GM12891 (cell line): ENCODE measurements at regions not wholly inside any gene's neighbourhood (a gene's known extent, or its start where the extent isn't known, plus 50 kb on each side); places are given as distances from the start of the nearest gene placed in this dataset.

Source experiments
- POLR2A ChIP-seq: IDR thresholded peaks from 2 replicates; pipeline ENCODE4 v1.6.1; 2011; ENCODE audit warnings: low read depth, low read length, control low read depth
- POLR2AphosphoS5 ChIP-seq: IDR thresholded peaks from 2 replicates; pipeline ENCODE4 v1.6.1; 2011; ENCODE audit warnings: low read depth, low read length, control low read depth

DNA sequence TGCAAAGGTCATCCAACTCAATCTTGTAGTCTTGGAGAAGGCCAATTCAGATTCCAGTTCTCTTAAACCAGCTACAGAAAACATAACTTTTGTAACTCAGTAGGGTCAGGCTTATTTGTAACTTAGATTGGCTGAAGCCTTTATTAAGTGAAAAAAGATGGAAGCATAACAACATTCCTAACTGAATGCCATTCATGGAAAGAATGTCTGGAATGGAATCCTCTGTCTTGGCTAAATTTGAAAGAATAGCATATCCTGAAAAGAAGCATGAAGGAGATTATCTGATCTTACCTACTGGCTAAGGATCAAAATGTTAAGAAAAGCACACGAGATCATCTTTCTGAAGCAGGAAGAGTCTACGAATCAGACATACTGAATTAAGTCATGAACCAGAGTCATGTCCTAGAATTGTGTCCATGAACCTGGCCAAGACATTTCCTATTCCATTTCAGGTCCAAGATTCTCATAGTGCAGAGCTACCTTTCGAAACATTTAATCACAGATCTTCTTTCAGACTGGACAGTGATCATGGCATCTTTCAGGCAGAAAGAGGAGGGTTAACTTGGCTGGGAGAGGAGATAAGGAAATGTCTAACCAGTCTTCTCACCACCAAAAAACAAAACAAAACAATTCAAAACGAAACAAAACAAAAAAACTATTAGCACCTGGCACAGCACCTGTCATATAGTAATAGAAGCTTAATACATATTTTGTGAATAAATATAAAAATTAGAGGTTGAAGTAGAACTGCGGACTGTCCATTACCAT lies 75.6 kb downstream of the XCL2 start:
- TF ChIP-seq POLR2AphosphoS5 (no peak), POLR2A (no peak)
